GM19438 (cell line): ENCODE measurements at regions not wholly inside any gene's neighbourhood (a gene's known extent, or its start where the extent isn't known, plus 50 kb on each side); places are given as distances from the start of the nearest gene placed in this dataset.

Experiments
- ATAC-seq: cut with Tn5 transposase; IDR thresholded peaks from one replicate; pipeline ENCODE4 v1.9.1; 2021; ENCODE audit warnings: low read depth; ENCODE audit not compliant: unreplicated experiment

- ATAC-seq: no peak
Measured at GRCh38 chr6:19635728-19636127, 201.4 kb upstream of the ID4 start.

DNA sequence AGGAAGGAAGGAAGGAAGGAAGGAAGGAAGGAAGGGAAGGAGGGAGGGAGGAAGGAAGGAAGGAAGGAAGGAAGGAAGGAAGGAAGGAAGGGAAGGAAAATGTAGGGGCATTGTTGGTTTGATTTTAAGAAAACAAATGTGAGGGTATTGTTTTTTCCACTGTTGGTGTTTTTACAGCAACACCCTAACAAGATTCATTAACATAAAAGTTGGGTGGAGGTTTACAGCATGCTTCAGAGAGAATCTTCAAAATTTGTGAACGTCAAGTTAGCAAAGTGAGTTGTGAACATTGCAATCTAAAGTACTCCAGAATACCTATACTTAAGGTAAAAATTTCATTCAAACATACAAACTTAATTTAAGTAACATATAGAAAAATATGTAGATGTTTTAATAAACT, 200.2 kb upstream of the ID4 start:
- ATAC-seq: no peak

GRCh38 chr6:19638931-19639330, 198.2 kb upstream of the ID4 start:
- no peak for ATAC-seq

- no peak for ATAC-seq
Measured at GRCh38 chr6:19643287-19643686, 193.9 kb upstream of the ID4 start.

- no peak for ATAC-seq
Measured at GRCh38 chr6:19643713-19644112, 193.5 kb upstream of the ID4 start.

- ATAC-seq: no peak
Measured at GRCh38 chr6:19655744-19656143, 181.4 kb upstream of the ID4 start.

DNA sequence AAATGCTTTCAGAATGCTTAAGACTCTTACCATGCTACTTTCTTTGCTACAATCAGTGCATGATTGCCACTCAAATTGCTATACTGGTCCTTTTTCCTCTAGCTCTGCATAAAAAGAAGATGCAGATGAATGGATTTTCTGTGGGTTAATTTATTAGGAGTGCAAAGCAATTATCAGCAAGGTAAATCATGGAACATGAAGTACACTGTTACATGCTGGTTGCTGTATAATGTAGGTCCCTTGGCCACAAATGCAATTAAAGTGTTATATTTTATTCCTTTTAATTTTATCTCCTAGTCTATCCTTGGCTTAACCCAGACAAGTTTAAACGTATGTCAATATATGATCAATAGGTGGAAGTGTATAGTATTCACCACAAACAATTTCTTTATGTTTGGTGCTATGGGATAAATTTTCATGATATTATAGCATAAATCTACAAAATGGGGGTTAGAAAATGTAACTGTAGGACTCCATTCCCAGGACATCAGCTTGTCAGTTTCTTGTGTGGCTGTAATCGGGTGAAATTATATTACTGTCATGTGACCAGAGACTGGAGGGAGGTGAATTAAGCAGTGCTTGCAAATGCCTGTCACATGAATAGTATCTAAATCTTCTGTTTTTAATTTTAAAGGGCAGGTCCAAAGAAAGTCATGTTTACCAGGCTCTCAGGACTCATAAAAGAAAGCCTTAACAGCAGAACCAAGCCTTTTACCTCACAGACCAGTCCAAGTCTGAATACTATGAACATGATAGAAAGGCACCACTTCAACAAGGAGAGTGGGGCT, 176.9 kb upstream of the ID4 start:
- no peak for ATAC-seq

DNA sequence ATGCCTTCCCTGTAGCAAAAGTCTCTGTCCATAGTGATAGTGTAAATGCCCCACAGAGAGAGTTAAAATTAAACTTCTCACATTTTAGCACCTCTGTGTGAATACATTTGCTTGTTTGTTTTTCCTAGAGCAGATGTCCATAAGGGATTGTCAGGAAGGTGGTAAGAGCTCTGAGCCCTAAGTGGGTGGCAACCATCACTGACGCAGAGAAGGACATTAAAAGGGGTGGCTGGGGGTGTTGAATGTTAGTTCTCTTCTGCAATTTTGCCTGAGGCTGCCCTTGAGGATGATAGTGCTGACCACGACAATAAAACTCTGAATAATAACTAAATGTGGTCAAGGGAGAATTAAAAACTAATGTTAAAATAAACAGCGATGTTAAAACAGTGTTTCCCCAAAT, 174.3 kb upstream of the ID4 start:
- ATAC-seq: no peak

- no peak for ATAC-seq
Measured at GRCh38 chr6:19663479-19663878, 173.7 kb upstream of the ID4 start.

- ATAC-seq: no peak
Measured at GRCh38 chr6:19664050-19664449, 173.1 kb upstream of the ID4 start.

DNA sequence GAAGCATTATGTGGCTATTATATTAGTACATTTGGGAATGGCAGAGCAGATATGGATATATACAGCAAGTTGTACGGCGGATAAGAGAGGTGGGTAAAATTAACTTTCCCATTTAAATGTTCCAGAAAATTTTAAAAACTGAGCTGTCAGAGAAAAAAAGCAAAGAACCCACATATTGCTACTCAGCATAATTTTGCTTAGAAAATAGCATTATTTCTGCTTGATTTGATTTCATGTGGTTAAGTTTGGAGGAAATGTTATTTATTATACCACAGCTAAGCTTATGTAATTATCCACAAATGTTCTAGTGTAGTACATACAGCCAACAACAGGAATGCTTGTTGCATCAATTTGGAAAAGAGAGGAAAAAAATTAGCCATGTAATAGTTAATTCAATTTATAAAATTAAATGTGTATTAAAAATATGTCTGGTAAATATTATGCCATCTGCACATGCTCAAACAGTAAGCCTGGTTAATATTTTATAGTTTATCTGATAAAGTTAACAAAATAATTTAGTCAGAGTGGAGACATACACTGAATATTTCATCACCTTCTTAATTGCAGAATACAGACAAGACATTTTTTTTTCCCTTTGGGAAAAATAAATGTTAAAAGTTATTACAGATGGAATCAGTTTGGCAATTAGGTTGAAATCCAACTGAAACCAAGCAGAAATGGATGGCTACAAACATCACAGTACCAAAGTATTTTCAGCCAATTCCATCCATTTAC, 172.1 kb upstream of the ID4 start:
- ATAC-seq: no peak

DNA sequence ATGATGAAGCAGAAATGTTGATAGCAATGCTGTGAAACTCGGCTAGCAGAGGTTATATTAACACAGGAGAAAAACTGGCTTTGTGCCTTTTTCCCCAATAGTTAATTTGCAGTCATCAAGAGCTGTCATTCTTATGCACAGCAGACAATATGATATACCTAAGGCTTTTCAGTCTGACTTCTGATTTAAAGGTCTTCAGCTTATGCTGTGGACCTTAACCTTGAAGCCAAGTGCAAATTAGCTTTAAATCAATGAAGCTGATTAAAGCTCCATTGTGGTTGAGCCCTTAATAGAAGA, 171.6 kb upstream of the ID4 start:
- no peak for ATAC-seq

DNA sequence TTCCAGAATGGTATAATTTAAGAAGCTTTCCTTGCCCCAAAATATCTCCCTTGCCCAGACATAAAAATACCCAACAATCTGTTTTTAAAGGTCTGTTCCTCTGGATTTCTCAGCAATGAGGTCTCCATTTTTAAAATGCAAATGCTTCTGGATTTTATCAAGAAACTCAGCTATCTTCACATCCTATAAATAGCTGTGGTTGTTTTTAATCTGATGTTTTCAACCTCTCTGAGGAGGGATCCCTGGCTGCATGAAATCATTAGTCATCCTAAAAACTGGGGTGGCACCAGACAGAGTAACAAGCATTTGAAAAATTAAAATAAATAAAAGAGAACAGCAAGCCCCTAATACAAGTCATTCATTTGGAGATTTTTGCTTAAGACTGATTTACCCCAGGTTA, 168.5 kb upstream of the ID4 start:
- ATAC-seq: no peak

GRCh38 chr6:19669206-19669605, 168.0 kb upstream of the ID4 start:
- ATAC-seq: no peak

DNA sequence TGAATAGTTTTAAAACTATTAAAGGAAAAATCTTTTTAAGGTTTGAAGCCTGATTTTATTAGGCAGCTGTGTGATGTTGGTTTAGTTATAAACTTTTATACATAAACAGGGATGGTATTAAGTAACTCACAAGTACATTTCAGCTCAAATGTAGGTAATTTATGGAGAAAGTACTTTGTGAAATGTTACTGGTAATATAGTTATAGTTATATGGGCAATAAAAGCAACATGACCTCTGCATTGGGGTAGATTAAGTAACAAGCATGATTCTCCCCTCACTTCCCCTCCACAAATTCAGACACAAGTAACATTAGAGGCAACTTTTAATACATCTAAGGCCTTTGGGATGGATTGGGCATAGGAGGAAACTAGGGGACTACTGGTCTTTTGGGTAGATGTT, 154.3 kb upstream of the ID4 start:
- ATAC-seq: no peak

DNA sequence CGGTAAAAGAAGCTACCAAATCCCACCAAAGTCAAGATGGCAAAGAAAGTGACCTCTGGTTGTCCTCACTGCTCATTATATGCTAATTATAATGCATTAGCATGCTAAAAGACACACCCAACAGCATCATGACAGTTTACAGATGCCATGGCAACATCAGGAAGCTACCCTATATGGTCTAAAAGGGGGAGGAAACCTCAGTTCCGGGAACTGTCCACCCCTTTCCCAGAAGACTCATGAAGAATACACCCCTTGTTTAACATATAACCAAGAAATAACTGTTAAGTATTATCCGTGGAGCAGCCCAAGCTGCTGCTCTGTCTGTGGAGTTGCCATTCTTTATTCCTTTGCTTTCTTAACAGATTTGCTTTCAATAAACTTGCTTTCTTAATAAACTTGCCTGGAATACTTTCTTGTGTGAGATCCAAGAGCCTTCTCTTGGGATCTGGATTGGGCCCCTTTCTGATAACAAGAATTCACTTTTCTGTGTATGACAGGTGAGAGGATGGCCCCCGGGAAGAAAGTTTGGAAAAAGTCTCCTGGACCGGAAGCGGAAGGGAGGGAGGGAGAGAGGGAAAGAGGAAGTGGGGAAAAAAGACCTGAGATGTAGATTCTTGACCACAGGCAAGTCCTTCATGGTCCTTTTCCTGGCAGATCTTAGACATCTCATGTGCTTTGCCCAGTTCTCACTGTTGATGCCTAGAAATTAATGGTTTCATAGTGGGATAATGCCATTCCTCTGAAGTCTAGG, 146.7 kb upstream of the ID4 start:
- ATAC-seq: no peak

GRCh38 chr6:19691465-19692167, 145.6 kb upstream of the ID4 start:
- no peak for ATAC-seq

DNA sequence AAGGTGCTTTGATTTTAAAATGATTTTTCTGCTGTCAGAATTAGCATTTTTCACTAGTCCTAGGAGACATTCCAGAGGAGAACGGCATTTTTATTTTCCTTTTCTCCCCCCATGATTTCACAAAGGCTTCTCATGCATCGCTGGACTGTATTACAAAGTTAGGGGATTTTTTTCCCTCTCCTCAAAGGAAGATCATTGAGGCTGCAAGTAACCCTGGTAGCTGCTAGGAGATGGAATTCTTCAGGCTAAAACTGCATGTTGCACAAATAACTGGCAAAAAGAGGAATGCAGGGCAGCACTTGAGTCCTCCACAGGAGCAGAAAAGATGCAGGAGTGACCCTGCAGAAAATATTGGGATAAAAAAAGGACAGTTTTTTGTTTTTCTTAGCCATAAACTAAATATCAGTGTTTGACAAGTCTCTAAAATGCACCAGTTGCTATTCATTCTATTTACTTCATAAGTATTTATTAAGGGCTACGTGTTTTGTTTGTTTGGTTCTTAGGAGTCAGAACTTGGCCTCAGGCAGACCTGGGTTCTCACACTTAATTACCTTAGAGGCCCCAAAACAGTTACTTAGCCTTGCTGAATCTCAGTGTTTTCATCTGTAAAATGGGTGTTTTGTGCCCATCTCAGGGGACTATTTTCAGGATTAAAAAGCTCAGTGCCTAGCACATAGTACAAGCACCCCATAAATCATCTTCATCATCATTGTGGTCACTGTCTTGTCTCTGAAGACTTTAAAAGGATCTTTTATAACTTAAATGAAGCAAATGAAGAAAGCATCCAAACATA, 144.5 kb upstream of the ID4 start:
- no peak for ATAC-seq

- ATAC-seq: no peak
Measured at GRCh38 chr6:19694697-19695096, 142.5 kb upstream of the ID4 start.

GRCh38 chr6:19697744-19698290, 139.4 kb upstream of the ID4 start:
- ATAC-seq: no peak
